HG03280 (cell line): ENCODE measurements at regions not wholly inside any gene's neighbourhood (a gene's known extent, or its start where the extent isn't known, plus 50 kb on each side); places are given as distances from the start of the nearest gene placed in this dataset.
"Not testable (repeated sequence)": the region's sequence is repeated elsewhere in the genome, so short reads cannot be mapped to it uniquely, and the experiment has no call there.

ENCODE experiments used
- ATAC-seq: cut with Tn5 transposase; IDR thresholded peaks from one replicate; pipeline ENCODE4 v1.9.1; 2021; ENCODE audit warnings: mild to moderate bottlenecking, moderate library complexity; ENCODE audit not compliant: unreplicated experiment

- no peak for ATAC-seq
These were observed 453.9 kb downstream of the SQOR start for GRCh38 chr15:46088486-46089445.

GRCh38 chr15:46089467-46089935 is 454.7 kb downstream of the SQOR start:
- ATAC-seq, result no peak

- ATAC-seq, result no peak
These were observed 457.1 kb downstream of the SQOR start for GRCh38 chr15:46091860-46092450.

- not testable (repeated sequence) for ATAC-seq
These were observed 463.2 kb downstream of the SQOR start for GRCh38 chr15:46098006-46098405.

- ATAC-seq, result no peak
These were observed 475.9 kb downstream of the SQOR start for GRCh38 chr15:46110755-46111154.

GRCh38 chr15:46111730-46112129 is 476.9 kb downstream of the SQOR start:
- no peak for ATAC-seq

GRCh38 chr15:46117071-46117470 is 482.2 kb downstream of the SQOR start:
- no peak for ATAC-seq

- ATAC-seq, result no peak
These were observed 485.9 kb downstream of the SQOR start for GRCh38 chr15:46120713-46121112.

- ATAC-seq, result no peak
These were observed 486.6 kb downstream of the SQOR start for GRCh38 chr15:46121441-46121840.

- ATAC-seq, result no peak
These were observed 491.8 kb downstream of the SQOR start for GRCh38 chr15:46126581-46126980.

GRCh38 chr15:46127361-46127874 is 492.6 kb downstream of the SQOR start:
- ATAC-seq, result no peak

GRCh38 chr15:46129145-46129544 is 494.3 kb downstream of the SQOR start:
- ATAC-seq, result no peak

GRCh38 chr15:46131876-46132275 is 497.0 kb downstream of the SQOR start:
- ATAC-seq, result no peak

- ATAC-seq, result no peak
These were observed 502.6 kb downstream of the SQOR start for GRCh38 chr15:46137443-46137842.

GRCh38 chr15:46146002-46146401 is 511.2 kb downstream of the SQOR start:
- ATAC-seq, result no peak

GRCh38 chr15:46146915-46147314 is 512.1 kb downstream of the SQOR start:
- ATAC-seq, result no peak

- ATAC-seq, result no peak
These were observed 517.0 kb downstream of the SQOR start for GRCh38 chr15:46151786-46152185.

- no peak for ATAC-seq
These were observed 531.9 kb downstream of the SQOR start for GRCh38 chr15:46166750-46167149.

GRCh38 chr15:46170326-46170725 is 535.5 kb downstream of the SQOR start:
- no peak for ATAC-seq

GRCh38 chr15:46174122-46174521 is 539.3 kb downstream of the SQOR start:
- no peak for ATAC-seq

GRCh38 chr15:46177219-46177618 is 542.4 kb downstream of the SQOR start:
- ATAC-seq, result no peak

- no peak for ATAC-seq
These were observed 543.3 kb downstream of the SQOR start for GRCh38 chr15:46178138-46178537.
